ENCODE measurements at regions not wholly inside any gene's neighbourhood (a gene's known extent, or its start where the extent isn't known, plus 50 kb on each side); places are given as distances from the start of the nearest gene placed in this dataset.

DNA sequence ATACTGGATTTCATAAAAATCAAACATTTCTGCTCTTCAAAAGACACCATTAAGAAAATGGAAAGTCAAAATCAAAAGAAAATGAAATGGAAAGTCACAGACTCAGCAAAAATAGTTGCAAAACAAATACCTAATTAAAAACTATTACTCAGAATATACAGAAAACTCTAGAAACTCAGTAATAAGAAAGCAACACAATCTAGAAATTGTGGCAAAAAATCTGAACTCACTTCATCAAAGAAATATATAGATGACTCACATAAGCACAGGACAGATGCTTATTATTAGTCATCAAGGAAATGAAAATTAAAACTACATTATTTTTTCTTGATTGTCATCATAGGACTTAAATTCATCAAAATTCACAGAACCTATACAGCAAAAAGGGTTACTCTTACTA lies 430.0 kb downstream of the SHQ1 start:
- ATAC-seq (ENCODE audit: low read depth): peak; percentile 35; the same call in 1 of the 3 replicates
- Histone ChIP-seq H3K36me3 (ENCODE audit: low read depth) (peaks cover 3% of the 10 kb centered on the region; the same call in 1 of the 2 replicates), H3K27me3 (ENCODE audit: insufficient read depth, poor library complexity, severe bottlenecking) (no peaks in the 10 kb centered on the region), H3K9me3 (ENCODE audit: severe bottlenecking) (peaks cover 8% of the 10 kb centered on the region), H3K4me1 (ENCODE audit: insufficient read depth, poor library complexity, severe bottlenecking) (peaks cover 23% of the 10 kb centered on the region), H3K4me3 (ENCODE audit: severe bottlenecking) (no peak overlapping the region), H3K27ac (ENCODE audit: poor library complexity, severe bottlenecking) (peak overlapping the region; percentile 31)
- DNase-seq (ENCODE audit: low spot score): no peak
- TF ChIP-seq, protein P1, sequence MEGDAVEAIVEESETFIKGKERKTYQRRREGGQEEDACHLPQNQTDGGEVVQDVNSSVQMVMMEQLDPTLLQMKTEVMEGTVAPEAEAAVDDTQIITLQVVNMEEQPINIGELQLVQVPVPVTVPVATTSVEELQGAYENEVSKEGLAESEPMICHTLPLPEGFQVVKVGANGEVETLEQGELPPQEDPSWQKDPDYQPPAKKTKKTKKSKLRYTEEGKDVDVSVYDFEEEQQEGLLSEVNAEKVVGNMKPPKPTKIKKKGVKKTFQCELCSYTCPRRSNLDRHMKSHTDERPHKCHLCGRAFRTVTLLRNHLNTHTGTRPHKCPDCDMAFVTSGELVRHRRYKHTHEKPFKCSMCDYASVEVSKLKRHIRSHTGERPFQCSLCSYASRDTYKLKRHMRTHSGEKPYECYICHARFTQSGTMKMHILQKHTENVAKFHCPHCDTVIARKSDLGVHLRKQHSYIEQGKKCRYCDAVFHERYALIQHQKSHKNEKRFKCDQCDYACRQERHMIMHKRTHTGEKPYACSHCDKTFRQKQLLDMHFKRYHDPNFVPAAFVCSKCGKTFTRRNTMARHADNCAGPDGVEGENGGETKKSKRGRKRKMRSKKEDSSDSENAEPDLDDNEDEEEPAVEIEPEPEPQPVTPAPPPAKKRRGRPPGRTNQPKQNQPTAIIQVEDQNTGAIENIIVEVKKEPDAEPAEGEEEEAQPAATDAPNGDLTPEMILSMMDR (IDR thresholded peaks at IDR 0.05; ENCODE audit: poor library complexity, severe bottlenecking): no peak

DNA sequence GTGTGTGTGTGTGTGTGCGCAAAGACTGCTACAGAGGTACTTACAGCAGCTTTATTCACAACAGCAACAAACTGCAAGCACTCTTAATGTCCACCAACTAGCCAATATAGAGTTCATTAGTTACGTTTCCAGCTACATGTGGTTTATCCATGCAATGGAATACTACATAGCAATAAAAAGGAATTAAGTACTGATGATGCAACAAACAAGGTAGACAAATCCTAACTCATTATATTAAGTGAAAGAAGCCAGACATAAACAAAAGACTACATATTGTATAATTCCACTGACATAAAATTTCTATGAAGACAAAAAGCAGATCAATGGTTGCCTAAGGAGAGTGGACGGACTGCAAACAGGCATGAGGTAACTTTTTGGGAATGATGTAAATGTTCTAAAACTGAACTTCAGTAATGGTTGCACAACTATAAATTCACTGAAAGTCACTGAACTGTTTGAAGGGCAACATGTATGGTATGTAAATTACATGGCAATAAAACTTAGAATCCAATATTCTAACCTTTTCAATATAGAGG lies 433.7 kb downstream of the SHQ1 start:
- H3K9me3 ChIP-seq (ENCODE audit: severe bottlenecking): no peaks in the 10 kb centered on the region
- H3K27me3 ChIP-seq (ENCODE audit: insufficient read depth, poor library complexity, severe bottlenecking): no peaks in the 10 kb centered on the region
- no peaks in the 10 kb centered on the region for H3K36me3 ChIP-seq (ENCODE audit: low read depth)
- H3K27ac ChIP-seq (ENCODE audit: poor library complexity, severe bottlenecking): no peak overlapping the region
- TF ChIP-seq, protein P1 (IDR thresholded peaks at IDR 0.05; ENCODE audit: poor library complexity, severe bottlenecking): no peak
- peaks cover 39% of the 10 kb centered on the region for H3K4me1 ChIP-seq (ENCODE audit: insufficient read depth, poor library complexity, severe bottlenecking)
- ATAC-seq (ENCODE audit: low read depth) (no peak), DNase-seq (ENCODE audit: low spot score) (no peak)
- no peak overlapping the region for H3K4me3 ChIP-seq (ENCODE audit: severe bottlenecking)

DNA sequence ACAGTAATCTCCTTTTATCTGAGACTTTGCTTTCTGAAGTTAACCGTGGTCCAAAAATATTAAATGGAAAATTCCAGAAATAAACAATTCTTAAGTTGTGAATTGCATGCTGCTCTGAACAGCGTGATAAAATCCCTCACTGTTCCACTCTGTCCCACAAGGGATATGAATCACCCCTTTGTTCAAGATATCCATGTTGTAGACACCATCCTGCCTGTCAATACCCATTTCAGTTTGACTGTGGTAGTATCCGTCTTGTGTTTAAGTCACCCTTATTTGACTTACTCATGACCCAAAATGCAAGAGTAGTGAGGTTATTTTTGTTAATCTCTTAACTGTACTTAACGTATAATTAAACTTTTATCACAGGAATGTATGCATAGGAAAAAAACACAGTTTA lies 435.0 kb downstream of the SHQ1 start:
- no peaks in the 10 kb centered on the region for H3K9me3 ChIP-seq (ENCODE audit: severe bottlenecking)
- no peak overlapping the region for H3K4me3 ChIP-seq (ENCODE audit: severe bottlenecking)
- ATAC-seq (ENCODE audit: low read depth) (peak; percentile 67; the same call in 2 of the 3 replicates), DNase-seq (ENCODE audit: low spot score) (no peak)
- peaks cover 32% of the 10 kb centered on the region for H3K4me1 ChIP-seq (ENCODE audit: insufficient read depth, poor library complexity, severe bottlenecking)
- no peaks in the 10 kb centered on the region for H3K36me3 ChIP-seq (ENCODE audit: low read depth)
- TF ChIP-seq, protein P1 (IDR thresholded peaks at IDR 0.05; ENCODE audit: poor library complexity, severe bottlenecking): no peak
- H3K27ac ChIP-seq (ENCODE audit: poor library complexity, severe bottlenecking): no peak overlapping the region
- no peaks in the 10 kb centered on the region for H3K27me3 ChIP-seq (ENCODE audit: insufficient read depth, poor library complexity, severe bottlenecking)

DNA sequence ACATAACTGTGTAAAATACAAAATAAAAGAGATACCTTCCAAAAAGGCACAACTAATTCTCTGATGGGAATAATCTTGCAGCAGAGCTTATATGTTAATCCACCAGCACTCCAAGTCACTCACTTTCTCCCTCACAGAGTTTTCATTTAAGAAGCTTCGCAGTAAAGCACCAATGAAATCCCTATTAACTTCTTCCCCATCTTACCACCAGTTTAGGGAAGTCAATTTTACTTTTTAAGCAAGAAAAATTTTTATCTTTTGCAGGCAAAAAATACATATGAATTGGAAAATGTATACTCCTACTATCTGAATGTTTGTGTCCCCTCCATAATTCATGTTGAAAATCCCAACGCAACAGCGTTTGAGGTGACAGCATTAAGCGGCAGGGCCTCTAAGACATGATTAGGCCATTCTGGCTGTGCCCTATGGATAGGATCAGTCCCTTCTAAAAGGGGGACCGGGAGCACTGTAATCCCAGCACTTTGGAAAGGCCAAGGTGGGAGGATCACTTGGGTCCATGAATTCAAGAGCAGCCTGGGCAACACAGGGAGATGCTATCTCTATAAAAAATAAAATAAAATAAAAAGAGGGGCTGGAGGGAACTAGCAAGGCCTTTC lies 435.8 kb downstream of the SHQ1 start:
- no peak overlapping the region for H3K4me3 ChIP-seq (ENCODE audit: severe bottlenecking)
- no peaks in the 10 kb centered on the region for H3K9me3 ChIP-seq (ENCODE audit: severe bottlenecking)
- peaks cover 24% of the 10 kb centered on the region for H3K4me1 ChIP-seq (ENCODE audit: insufficient read depth, poor library complexity, severe bottlenecking)
- no peaks in the 10 kb centered on the region for H3K36me3 ChIP-seq (ENCODE audit: low read depth)
- ATAC-seq (ENCODE audit: low read depth) (no peak), DNase-seq (ENCODE audit: low spot score) (no peak)
- no peaks in the 10 kb centered on the region for H3K27me3 ChIP-seq (ENCODE audit: insufficient read depth, poor library complexity, severe bottlenecking)
- TF ChIP-seq, protein P1 (IDR thresholded peaks at IDR 0.05; ENCODE audit: poor library complexity, severe bottlenecking): no peak
- no peak overlapping the region for H3K27ac ChIP-seq (ENCODE audit: poor library complexity, severe bottlenecking)

DNA sequence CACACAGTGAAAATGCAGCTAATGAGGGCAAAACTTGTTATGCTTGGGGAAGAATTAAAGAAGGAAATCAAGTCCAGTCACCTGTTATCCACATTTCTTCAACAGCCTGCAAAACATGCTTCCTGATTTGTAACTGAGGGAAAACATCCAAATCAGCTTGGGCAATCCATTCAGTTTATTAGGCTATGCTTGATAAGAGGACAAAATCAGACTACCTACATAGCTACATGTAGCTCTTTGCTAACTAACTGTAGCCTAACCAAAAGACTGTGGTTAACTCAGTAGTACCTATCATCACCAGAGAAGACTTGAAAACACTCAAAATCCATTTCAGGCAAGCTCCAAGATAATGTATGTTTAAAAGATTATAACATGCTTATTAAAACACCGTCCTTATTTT lies 436.4 kb downstream of the SHQ1 start:
- ATAC-seq (ENCODE audit: low read depth): no peak

More for the DNA sequence above, 436.4 kb downstream of the SHQ1 start:
- H3K4me3 ChIP-seq (ENCODE audit: severe bottlenecking): no peak overlapping the region
- H3K36me3 ChIP-seq (ENCODE audit: low read depth): no peaks in the 10 kb centered on the region
- H3K27me3 ChIP-seq (ENCODE audit: insufficient read depth, poor library complexity, severe bottlenecking): no peaks in the 10 kb centered on the region
- no peaks in the 10 kb centered on the region for H3K9me3 ChIP-seq (ENCODE audit: severe bottlenecking)
- no peak overlapping the region for H3K27ac ChIP-seq (ENCODE audit: poor library complexity, severe bottlenecking)
- TF ChIP-seq, protein P1 (IDR thresholded peaks at IDR 0.05; ENCODE audit: poor library complexity, severe bottlenecking): no peak
- DNase-seq (ENCODE audit: low spot score): no peak
- peaks cover 18% of the 10 kb centered on the region for H3K4me1 ChIP-seq (ENCODE audit: insufficient read depth, poor library complexity, severe bottlenecking)
